Astrocyte (in vitro differentiated cells and primary cell): ENCODE measurements at regions not wholly inside any gene's neighbourhood (a gene's known extent, or its start where the extent isn't known, plus 50 kb on each side); places are given as distances from the start of the nearest gene placed in this dataset.

Experiments
- DNase-seq: peaks from one replicate; pipeline ENCODE4 v3.0.0-alpha.2; 2010; ENCODE audit warnings: low read depth
- FAIRE-seq: peaks from 2 replicates; lab custom pipeline; 2011; peaks lifted over from hg19 to GRCh38; lab: Jason Lieb, UNC
- H2AFZ ChIP-seq: 2 replicates; pipeline ENCODE4 v1.6.0; 2012; ENCODE audit warnings: low read depth, low read length, inconsistent platforms
- H3K27ac ChIP-seq: 2 replicates; pipeline ENCODE4 v1.5.1; 2011; ENCODE audit warnings: low read depth, low read length, inconsistent platforms
- H3K27me3 ChIP-seq: 2 replicates; pipeline ENCODE4 v1.6.0; 2011; ENCODE audit warnings: low read length, inconsistent platforms; ENCODE audit not compliant: insufficient read depth
- H3K36me3 ChIP-seq: 2 replicates; pipeline ENCODE4 v1.5.1; 2011; ENCODE audit warnings: low read length, inconsistent platforms; ENCODE audit not compliant: insufficient read depth
- H3K4me1 ChIP-seq: 2 replicates; pipeline ENCODE4 v1.5.1; 2011; ENCODE audit warnings: low read length, inconsistent platforms; ENCODE audit not compliant: insufficient read depth
- H3K4me2 ChIP-seq: 2 replicates; pipeline ENCODE4 v1.6.0; 2012; ENCODE audit warnings: low read length, inconsistent platforms
- H3K4me3 ChIP-seq: 2 replicates; pipeline ENCODE4 v1.5.1; 2011; ENCODE audit warnings: low read depth, mild to moderate bottlenecking, low read length, inconsistent platforms; ENCODE audit not compliant: insufficient read depth
- H3K79me2 ChIP-seq: 2 replicates; pipeline ENCODE4 v1.6.0; 2012; ENCODE audit warnings: mild to moderate bottlenecking, low read length, inconsistent platforms; ENCODE audit not compliant: insufficient read depth
- H3K9ac ChIP-seq: 2 replicates; pipeline ENCODE4 v1.6.0; 2012; ENCODE audit warnings: mild to moderate bottlenecking, low read length, inconsistent platforms
- H3K9me3 ChIP-seq: 2 replicates; pipeline ENCODE4 v1.5.1; 2012; ENCODE audit warnings: low read depth, mild to moderate bottlenecking, low read length, inconsistent platforms; ENCODE audit not compliant: insufficient read depth
- H4K20me1 ChIP-seq: 2 replicates; pipeline ENCODE4 v1.6.0; 2012; ENCODE audit warnings: low read length, inconsistent platforms; ENCODE audit not compliant: insufficient read depth
- H3K27ac Mint-ChIP-seq: one replicate; pipeline ENCODE4 v1.8.0; 2021; ENCODE audit warnings: mild to moderate bottlenecking, mixed read lengths; ENCODE audit not compliant: unreplicated experiment
- H3K27me3 Mint-ChIP-seq: one replicate; pipeline ENCODE4 v1.8.0; 2021; ENCODE audit warnings: low read depth, mixed read lengths; ENCODE audit not compliant: unreplicated experiment
- H3K36me3 Mint-ChIP-seq: one replicate; pipeline ENCODE4 v1.8.0; 2021; ENCODE audit warnings: low read depth, mixed read lengths; ENCODE audit not compliant: unreplicated experiment
- H3K4me1 Mint-ChIP-seq: one replicate; pipeline ENCODE4 v1.8.0; 2021; ENCODE audit warnings: low read depth, mixed read lengths; ENCODE audit not compliant: unreplicated experiment
- H3K4me3 Mint-ChIP-seq: one replicate; pipeline ENCODE4 v1.8.0; 2021; ENCODE audit warnings: mild to moderate bottlenecking, moderate library complexity, mixed read lengths; ENCODE audit not compliant: unreplicated experiment
- H3K9me3 Mint-ChIP-seq: one replicate; pipeline ENCODE4 v1.8.0; 2021; ENCODE audit warnings: mild to moderate bottlenecking, mixed read lengths; ENCODE audit not compliant: unreplicated experiment
- EZH2 ChIP-seq: IDR thresholded peaks from 2 replicates; pipeline ENCODE4 v1.6.1; 2012; ENCODE audit warnings: mild to moderate bottlenecking, low read length, inconsistent platforms; ENCODE audit not compliant: insufficient read depth
- TF ChIP-seq, protein P1 (sequence below): IDR thresholded peaks from 2 replicates; pipeline ENCODE4 v1.5.1; 2011; ENCODE audit warnings: low read depth, mild to moderate bottlenecking, inconsistent platforms, low read length, moderate library complexity; ENCODE audit not compliant: insufficient read depth

DNA sequence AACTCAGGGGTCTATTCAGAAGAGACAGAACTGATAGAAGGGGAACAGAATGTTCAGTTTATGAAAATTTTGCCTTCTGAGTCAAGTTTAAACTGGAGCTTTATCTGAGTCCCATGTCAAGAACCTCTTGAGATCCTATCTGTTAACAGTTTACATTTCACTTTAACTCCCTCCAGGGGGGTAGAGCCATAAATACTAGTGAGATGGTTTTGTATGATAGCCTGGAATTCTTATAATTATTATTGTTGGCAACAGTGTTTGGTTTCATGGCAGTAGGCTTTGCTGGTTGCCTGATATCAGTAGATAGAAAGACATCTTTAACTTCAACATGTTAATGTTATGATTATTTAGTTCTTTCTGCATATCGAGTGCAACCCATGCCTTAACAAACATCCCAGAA is 498.5 kb downstream of the INSC start:
- no peaks in the 10 kb centered on the region for H3K4me1 ChIP-seq
- FAIRE-seq (no peak), DNase-seq (no peak)
- H3K4me2 ChIP-seq = no peak overlapping the region
- H2AFZ ChIP-seq = no peak overlapping the region
- Mint-ChIP-seq H3K36me3 (no peaks in the 10 kb centered on the region), H3K27ac (no peak overlapping the region), H3K4me1 (no peaks in the 10 kb centered on the region), H3K27me3 (peaks cover 16% of the 10 kb centered on the region), H3K9me3 (no peaks in the 10 kb centered on the region), H3K4me3 (no peak overlapping the region)
- H3K79me2 ChIP-seq = no peaks in the 10 kb centered on the region
- H4K20me1 ChIP-seq = no peaks in the 10 kb centered on the region
- no peak overlapping the region for H3K9ac ChIP-seq
- no peaks in the 10 kb centered on the region for H3K9me3 ChIP-seq
- no peak overlapping the region for H3K4me3 ChIP-seq
- H3K27me3 ChIP-seq = peaks cover 3% of the 10 kb centered on the region
- H3K27ac ChIP-seq = no peak overlapping the region
- TF ChIP-seq, protein P1, sequence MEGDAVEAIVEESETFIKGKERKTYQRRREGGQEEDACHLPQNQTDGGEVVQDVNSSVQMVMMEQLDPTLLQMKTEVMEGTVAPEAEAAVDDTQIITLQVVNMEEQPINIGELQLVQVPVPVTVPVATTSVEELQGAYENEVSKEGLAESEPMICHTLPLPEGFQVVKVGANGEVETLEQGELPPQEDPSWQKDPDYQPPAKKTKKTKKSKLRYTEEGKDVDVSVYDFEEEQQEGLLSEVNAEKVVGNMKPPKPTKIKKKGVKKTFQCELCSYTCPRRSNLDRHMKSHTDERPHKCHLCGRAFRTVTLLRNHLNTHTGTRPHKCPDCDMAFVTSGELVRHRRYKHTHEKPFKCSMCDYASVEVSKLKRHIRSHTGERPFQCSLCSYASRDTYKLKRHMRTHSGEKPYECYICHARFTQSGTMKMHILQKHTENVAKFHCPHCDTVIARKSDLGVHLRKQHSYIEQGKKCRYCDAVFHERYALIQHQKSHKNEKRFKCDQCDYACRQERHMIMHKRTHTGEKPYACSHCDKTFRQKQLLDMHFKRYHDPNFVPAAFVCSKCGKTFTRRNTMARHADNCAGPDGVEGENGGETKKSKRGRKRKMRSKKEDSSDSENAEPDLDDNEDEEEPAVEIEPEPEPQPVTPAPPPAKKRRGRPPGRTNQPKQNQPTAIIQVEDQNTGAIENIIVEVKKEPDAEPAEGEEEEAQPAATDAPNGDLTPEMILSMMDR = no peak
- no peak for TF ChIP-seq EZH2
- H3K36me3 ChIP-seq = no peaks in the 10 kb centered on the region

- no peak overlapping the region for H3K27ac ChIP-seq
These were observed 499.1 kb downstream of the INSC start for GRCh38 chr11:15613789-15614188.

More at GRCh38 chr11:15613789-15614188, 499.1 kb downstream of the INSC start:
- H4K20me1 ChIP-seq = no peaks in the 10 kb centered on the region
- no peaks in the 10 kb centered on the region for H3K79me2 ChIP-seq
- Mint-ChIP-seq H3K4me1 (no peaks in the 10 kb centered on the region), H3K27ac (no peak overlapping the region), H3K9me3 (no peaks in the 10 kb centered on the region), H3K27me3 (peaks cover 16% of the 10 kb centered on the region), H3K4me3 (no peak overlapping the region), H3K36me3 (no peaks in the 10 kb centered on the region)
- H3K36me3 ChIP-seq = no peaks in the 10 kb centered on the region
- FAIRE-seq (no peak), DNase-seq (no peak)
- no peak overlapping the region for H3K4me3 ChIP-seq
- H3K27me3 ChIP-seq = peaks cover 3% of the 10 kb centered on the region
- no peak overlapping the region for H3K4me2 ChIP-seq
- H2AFZ ChIP-seq = no peak overlapping the region
- no peak overlapping the region for H3K9ac ChIP-seq
- H3K9me3 ChIP-seq = no peaks in the 10 kb centered on the region
- TF ChIP-seq, protein P1 = no peak
- no peak for TF ChIP-seq EZH2
- no peaks in the 10 kb centered on the region for H3K4me1 ChIP-seq
